Hepatocyte (in vitro differentiated cells): ENCODE measurements at regions not wholly inside any gene's neighbourhood (a gene's known extent, or its start where the extent isn't known, plus 50 kb on each side); places are given as distances from the start of the nearest gene placed in this dataset.
A peak's percentile ranks its signal among the peaks of the same experiment; 100 is the strongest.

ENCODE experiments used
- DNase-seq: peaks from one replicate; pipeline ENCODE4 v3.0.0-alpha.2; 2016; ENCODE audit warnings: low spot score
- H2AFZ ChIP-seq: fragments of 200-600 bp; sonication (generic); 2 replicates; pipeline ENCODE4 v1.6.0; 2016; ENCODE audit warnings: antibody characterized with exemption, mild to moderate bottlenecking
- H3K27ac ChIP-seq: fragments of 200-600 bp; sonication (generic); 2 replicates; pipeline ENCODE4 v1.5.1; 2016; ENCODE audit warnings: mild to moderate bottlenecking
- H3K27me3 ChIP-seq: fragments of 200-600 bp; sonication (generic); 2 replicates; pipeline ENCODE4 v1.6.1; 2016
- H3K36me3 ChIP-seq: fragments of 200-600 bp; sonication (generic); replicated peaks from 2 replicates; pipeline ENCODE4 v1.5.1; 2016; ENCODE audit warnings: low read depth; ENCODE audit not compliant: insufficient read depth
- H3K4me1 ChIP-seq: fragments of 200-600 bp; sonication (generic); 2 replicates; pipeline ENCODE4 v1.5.1; 2016; ENCODE audit warnings: mild to moderate bottlenecking, moderate library complexity; ENCODE audit not compliant: insufficient read depth
- H3K4me2 ChIP-seq: fragments of 200-600 bp; sonication (generic); 2 replicates; pipeline ENCODE4 v1.6.0; 2016
- H3K4me3 ChIP-seq: fragments of 200-600 bp; sonication (generic); 2 replicates; pipeline ENCODE4 v1.5.1; 2016; ENCODE audit warnings: mild to moderate bottlenecking
- H3K79me2 ChIP-seq: fragments of 200-600 bp; sonication (generic); 2 replicates; pipeline ENCODE4 v1.6.0; 2017; ENCODE audit warnings: mild to moderate bottlenecking
- H3K9me2 ChIP-seq: fragments of 200-600 bp; sonication (generic); replicated peaks from 2 replicates; pipeline ENCODE4 v1.6.0; 2017; ENCODE audit warnings: mild to moderate bottlenecking; ENCODE audit not compliant: insufficient read depth
- H3K9me3 ChIP-seq: fragments of 200-600 bp; sonication (generic); 2 replicates; pipeline ENCODE4 v1.5.1; 2016; ENCODE audit warnings: low read depth, mild to moderate bottlenecking
- H4K20me1 ChIP-seq: fragments of 200-600 bp; sonication (generic); 2 replicates; pipeline ENCODE4 v1.6.0; 2016; ENCODE audit warnings: mild to moderate bottlenecking; ENCODE audit not compliant: insufficient read depth, poor library complexity, severe bottlenecking
- EZH2 ChIP-seq: fragments of 200-600 bp; sonication (generic); IDR thresholded peaks from 2 replicates; pipeline ENCODE4 v1.6.1; 2016; ENCODE audit warnings: antibody characterized with exemption, mild to moderate bottlenecking, borderline replicate concordance
- EZH2phosphoT487 ChIP-seq: fragments of 200-600 bp; sonication (generic); IDR thresholded peaks from one replicate; pipeline ENCODE4 v1.6.1; 2018; ENCODE audit warnings: antibody characterized with exemption, mild to moderate bottlenecking, low read depth, moderate library complexity; ENCODE audit not compliant: unreplicated experiment, severe bottlenecking
- WGBS: methylation state at CpG from one replicate; pipeline ENCODE4 v1.1.6; 2016; ENCODE audit warnings: low lambda C conversion rate; ENCODE audit errors: missing lambda C conversion rate; 5-methylcytosine and 5-hydroxymethylcytosine counted together
- TF ChIP-seq, protein P1 (sequence below): fragments of 200-600 bp; sonication (generic); IDR thresholded peaks from 2 replicates; pipeline ENCODE4 v1.5.1; 2016; ENCODE audit warnings: antibody characterized with exemption, mild to moderate bottlenecking; ENCODE audit not compliant: poor library complexity

DNA sequence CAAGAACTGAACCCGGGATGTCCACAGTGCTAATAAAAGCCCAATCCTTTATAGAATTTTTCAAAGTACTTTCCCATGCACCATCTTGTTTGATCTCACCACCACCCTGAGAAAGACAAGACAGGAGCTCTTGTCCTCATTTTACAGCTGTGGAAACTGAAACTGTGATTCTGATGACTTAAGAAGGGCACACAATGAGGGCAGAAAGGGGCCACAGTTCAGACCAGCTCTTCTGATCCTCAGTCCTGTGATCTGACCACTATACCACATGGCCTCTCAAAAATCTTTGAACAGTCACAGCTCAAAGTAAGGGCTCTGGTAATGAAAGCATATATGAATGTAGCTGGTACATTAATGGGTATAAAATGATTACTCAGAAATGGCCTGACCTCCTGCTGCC, 127.3 kb upstream of the CPEB2 start:
- Histone ChIP-seq H3K4me1 (no peaks in the 10 kb centered on the region), H3K27me3 (no peaks in the 10 kb centered on the region), H3K4me3 (no peak overlapping the region), H4K20me1 (no peaks in the 10 kb centered on the region), H3K9me3 (no peaks in the 10 kb centered on the region), H3K4me2 (no peak overlapping the region), H2AFZ (no peak overlapping the region), H3K79me2 (no peaks in the 10 kb centered on the region), H3K9me2 (no peaks in the 10 kb centered on the region), H3K36me3 (no peaks in the 10 kb centered on the region), H3K27ac (no peak overlapping the region)
- 88% methylated on average over 1 of the region's 1 CpG for WGBS
- TF ChIP-seq EZH2: no peak
- no peak for TF ChIP-seq EZH2phosphoT487
- TF ChIP-seq, protein P1, sequence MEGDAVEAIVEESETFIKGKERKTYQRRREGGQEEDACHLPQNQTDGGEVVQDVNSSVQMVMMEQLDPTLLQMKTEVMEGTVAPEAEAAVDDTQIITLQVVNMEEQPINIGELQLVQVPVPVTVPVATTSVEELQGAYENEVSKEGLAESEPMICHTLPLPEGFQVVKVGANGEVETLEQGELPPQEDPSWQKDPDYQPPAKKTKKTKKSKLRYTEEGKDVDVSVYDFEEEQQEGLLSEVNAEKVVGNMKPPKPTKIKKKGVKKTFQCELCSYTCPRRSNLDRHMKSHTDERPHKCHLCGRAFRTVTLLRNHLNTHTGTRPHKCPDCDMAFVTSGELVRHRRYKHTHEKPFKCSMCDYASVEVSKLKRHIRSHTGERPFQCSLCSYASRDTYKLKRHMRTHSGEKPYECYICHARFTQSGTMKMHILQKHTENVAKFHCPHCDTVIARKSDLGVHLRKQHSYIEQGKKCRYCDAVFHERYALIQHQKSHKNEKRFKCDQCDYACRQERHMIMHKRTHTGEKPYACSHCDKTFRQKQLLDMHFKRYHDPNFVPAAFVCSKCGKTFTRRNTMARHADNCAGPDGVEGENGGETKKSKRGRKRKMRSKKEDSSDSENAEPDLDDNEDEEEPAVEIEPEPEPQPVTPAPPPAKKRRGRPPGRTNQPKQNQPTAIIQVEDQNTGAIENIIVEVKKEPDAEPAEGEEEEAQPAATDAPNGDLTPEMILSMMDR: no peak
- no peak for DNase-seq

DNA sequence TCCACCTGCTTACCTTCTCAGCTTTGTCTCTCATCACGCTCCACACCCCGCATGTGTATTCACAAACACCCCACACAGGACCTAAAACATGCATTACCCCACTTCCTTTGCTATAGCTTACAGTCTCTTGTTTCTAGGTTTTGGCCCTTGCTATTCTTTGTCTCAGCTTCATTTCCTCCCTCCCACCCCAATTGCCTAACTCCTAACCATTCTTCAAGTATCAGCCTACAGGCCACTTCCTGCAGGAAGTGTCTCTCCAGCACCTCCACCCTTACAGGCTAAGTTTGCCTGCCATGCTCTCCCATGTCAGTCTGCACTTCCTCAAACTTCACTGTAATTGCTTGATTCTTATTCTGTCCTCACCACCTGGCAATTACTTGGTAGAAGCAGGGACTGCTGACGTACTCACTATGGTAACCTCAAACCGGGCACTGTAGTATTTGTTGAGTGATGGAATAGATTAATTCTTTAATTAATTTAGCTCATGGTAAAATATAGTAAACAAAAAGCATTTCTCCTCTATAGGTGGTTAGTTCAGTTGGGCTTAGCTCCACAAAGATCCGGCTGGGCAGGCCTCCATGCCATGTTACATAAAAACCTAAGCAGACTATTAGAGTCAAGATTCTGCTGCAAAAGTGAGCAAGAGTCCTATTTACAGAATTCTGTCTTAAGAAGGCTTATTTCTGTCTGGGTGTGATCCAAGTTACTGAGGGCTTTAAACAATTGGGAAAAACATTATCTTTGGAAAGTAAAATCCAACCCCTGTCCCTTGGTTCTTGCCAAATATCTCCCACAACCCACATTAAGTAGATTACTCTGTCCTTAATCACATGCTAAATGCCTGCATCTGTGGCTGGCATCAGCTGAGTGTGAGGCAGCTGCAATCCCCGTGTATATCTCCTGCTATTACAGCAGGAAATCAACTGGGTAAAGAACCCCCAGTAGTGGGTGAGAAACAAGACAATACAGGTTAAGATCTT, 124.7 kb upstream of the CPEB2 start:
- no peaks in the 10 kb centered on the region for H3K9me3 ChIP-seq
- no peaks in the 10 kb centered on the region for H3K27me3 ChIP-seq
- H3K27ac ChIP-seq: peak overlapping the region; percentile 14
- no peak overlapping the region for H3K4me2 ChIP-seq
- no peaks in the 10 kb centered on the region for H4K20me1 ChIP-seq
- no peak overlapping the region for H3K4me3 ChIP-seq
- DNase-seq: no peak
- H3K4me1 ChIP-seq: no peaks in the 10 kb centered on the region
- no peak overlapping the region for H2AFZ ChIP-seq
- H3K9me2 ChIP-seq: no peaks in the 10 kb centered on the region
- no peaks in the 10 kb centered on the region for H3K36me3 ChIP-seq
- H3K79me2 ChIP-seq: no peaks in the 10 kb centered on the region
- TF ChIP-seq EZH2: no peak
- TF ChIP-seq, protein P1: no peak
- no peak for TF ChIP-seq EZH2phosphoT487
- 69% methylated on average over 6 of the region's 6 CpGs for WGBS

DNA sequence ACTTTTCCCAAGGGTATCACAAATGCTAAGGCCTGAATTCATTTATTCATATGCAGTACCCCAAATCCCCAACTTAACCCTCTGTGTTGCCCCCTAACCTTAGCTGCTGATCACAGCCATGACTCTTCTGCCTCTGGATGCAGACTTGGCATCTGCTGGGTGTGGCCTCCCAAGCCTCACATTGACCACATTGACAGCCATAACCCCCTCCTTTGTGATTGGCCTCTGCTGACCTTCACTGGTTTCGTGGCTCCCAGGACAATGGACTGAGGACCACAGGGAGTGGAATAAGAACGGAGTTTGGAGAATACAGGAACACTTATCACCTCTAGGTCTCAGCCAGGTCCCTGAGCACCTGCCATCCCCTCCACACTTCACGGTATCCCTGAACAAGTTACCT, 123.6 kb upstream of the CPEB2 start:
- no peaks in the 10 kb centered on the region for H4K20me1 ChIP-seq
- H3K4me1 ChIP-seq: no peaks in the 10 kb centered on the region
- H2AFZ ChIP-seq: no peak overlapping the region
- no peaks in the 10 kb centered on the region for H3K9me2 ChIP-seq
- no peak overlapping the region for H3K4me2 ChIP-seq
- WGBS: 83% methylated on average over 3 of the region's 3 CpGs
- H3K79me2 ChIP-seq: no peaks in the 10 kb centered on the region
- no peak overlapping the region for H3K4me3 ChIP-seq
- no peaks in the 10 kb centered on the region for H3K36me3 ChIP-seq
- TF ChIP-seq EZH2: no peak
- TF ChIP-seq, protein P1: no peak
- no peak for TF ChIP-seq EZH2phosphoT487
- no peak overlapping the region for H3K27ac ChIP-seq
- H3K27me3 ChIP-seq: no peaks in the 10 kb centered on the region
- H3K9me3 ChIP-seq: no peaks in the 10 kb centered on the region
- DNase-seq: no peak
